ENCODE measurements at regions not wholly inside any gene's neighbourhood (a gene's known extent, or its start where the extent isn't known, plus 50 kb on each side); places are given as distances from the start of the nearest gene placed in this dataset.
"Not testable (repeated sequence)": the region's sequence is repeated elsewhere in the genome, so short reads cannot be mapped to it uniquely, and the experiment has no call there.

GRCh38 chr18:45344680-45345079 lies 270.6 kb upstream of the SLC14A2 start:
- TF ChIP-seq CTCF, POLR2A (IDR thresholded peaks at IDR 0.05): not testable (repeated sequence)
